SKM-1 (cell line): ENCODE measurements at regions not wholly inside any gene's neighbourhood (a gene's known extent, or its start where the extent isn't known, plus 50 kb on each side); places are given as distances from the start of the nearest gene placed in this dataset.
A peak's percentile ranks its signal among the peaks of the same experiment; 100 is the strongest.

Source experiments
- DNase-seq: peaks from one replicate; lab custom pipeline; 2025; ENCODE audit not compliant: unreplicated experiment; lab: John Stamatoyannopoulos, UW

- no peak for DNase-seq
Measured at GRCh38 chr15:98513428-98513986, 134.8 kb upstream of the IGF1R start.

GRCh38 chr15:98514034-98514622 lies 134.2 kb upstream of the IGF1R start:
- DNase-seq = no peak

GRCh38 chr15:98518823-98519561 lies 129.3 kb upstream of the IGF1R start:
- peak; percentile 53 for DNase-seq

- DNase-seq = no peak
Measured at GRCh38 chr15:98519767-98520550, 128.4 kb upstream of the IGF1R start.

- no peak for DNase-seq
Measured at GRCh38 chr15:98522127-98522526, 126.2 kb upstream of the IGF1R start.

GRCh38 chr15:98523912-98524662 lies 124.3 kb upstream of the IGF1R start:
- no peak for DNase-seq

- DNase-seq = no peak
Measured at GRCh38 chr15:98524838-98525660, 123.3 kb upstream of the IGF1R start.

GRCh38 chr15:98525661-98526001 lies 122.7 kb upstream of the IGF1R start:
- DNase-seq = no peak

- DNase-seq = no peak
Measured at GRCh38 chr15:98526094-98526493, 122.2 kb upstream of the IGF1R start.

- no peak for DNase-seq
Measured at GRCh38 chr15:98528046-98528725, 120.2 kb upstream of the IGF1R start.

GRCh38 chr15:98529205-98530145 lies 118.9 kb upstream of the IGF1R start:
- no peak for DNase-seq

GRCh38 chr15:98530570-98530969 lies 117.8 kb upstream of the IGF1R start:
- no peak for DNase-seq

- DNase-seq = no peak
Measured at GRCh38 chr15:98532063-98532462, 116.3 kb upstream of the IGF1R start.

GRCh38 chr15:98536976-98537375 lies 111.4 kb upstream of the IGF1R start:
- DNase-seq = no peak

GRCh38 chr15:98537516-98538060 lies 110.8 kb upstream of the IGF1R start:
- DNase-seq = no peak

- DNase-seq = no peak
Measured at GRCh38 chr15:98541519-98541918, 106.8 kb upstream of the IGF1R start.

- DNase-seq = no peak
Measured at GRCh38 chr15:98543237-98543636, 105.1 kb upstream of the IGF1R start.

- no peak for DNase-seq
Measured at GRCh38 chr15:98546329-98546728, 102.0 kb upstream of the IGF1R start.
